Mammary epithelial cell (primary cell): ENCODE measurements at regions not wholly inside any gene's neighbourhood (a gene's known extent, or its start where the extent isn't known, plus 50 kb on each side); places are given as distances from the start of the nearest gene placed in this dataset.

Experiments
- CTCF ChIP-seq, 2 donors: IDR thresholded peaks in 1 of 2; conservative IDR thresholded peaks in 1 of 2; 2 replicates each; pipeline ENCODE4 v1.5.1; 2011 to 2012; ENCODE audit warnings: inconsistent platforms in 2 of 2, low read length in 2 of 2, mild to moderate bottlenecking in 2 of 2, control low read depth in 1 of 2, low read depth in 1 of 2; ENCODE audit not compliant: insufficient read depth in 1 of 2; ENCODE audit errors: extremely low read depth in 1 of 2
- EZH2 ChIP-seq: IDR thresholded peaks from 2 replicates; pipeline ENCODE4 v1.6.1; 2012; ENCODE audit warnings: low read length, inconsistent platforms, borderline replicate concordance

GRCh38 chr4:108488865-108489264, 131.5 kb upstream of the RPL34 start:
- TF ChIP-seq CTCF (conservative IDR thresholded peaks at IDR 0.05 in 1 of 2, IDR thresholded peaks at IDR 0.05 in 1 of 2; ENCODE audit: extremely low read depth in 1 of 2, insufficient read depth in 1 of 2, low read depth in 1 of 2, low read length in 2 of 2) (no peak), EZH2 (no peak)
